GM08714 (cell line): ENCODE measurements at regions not wholly inside any gene's neighbourhood (a gene's known extent, or its start where the extent isn't known, plus 50 kb on each side); places are given as distances from the start of the nearest gene placed in this dataset.
"Not testable (repeated sequence)": the region's sequence is repeated elsewhere in the genome, so short reads cannot be mapped to it uniquely, and the experiment has no call there.

Experiments used
- H3K4me3 ChIP-seq: fragments of 200-500 bp; sonication (Bioruptor generic); 2 replicates; pipeline ENCODE4 v1.5.1; 2014; ENCODE audit warnings: mild to moderate bottlenecking, low read length, inconsistent platforms
- ZNF274 ChIP-seq: IDR thresholded peaks from 2 replicates; pipeline ENCODE4 v1.6.1; 2012; ENCODE audit warnings: mild to moderate bottlenecking, low read depth, low read length

DNA sequence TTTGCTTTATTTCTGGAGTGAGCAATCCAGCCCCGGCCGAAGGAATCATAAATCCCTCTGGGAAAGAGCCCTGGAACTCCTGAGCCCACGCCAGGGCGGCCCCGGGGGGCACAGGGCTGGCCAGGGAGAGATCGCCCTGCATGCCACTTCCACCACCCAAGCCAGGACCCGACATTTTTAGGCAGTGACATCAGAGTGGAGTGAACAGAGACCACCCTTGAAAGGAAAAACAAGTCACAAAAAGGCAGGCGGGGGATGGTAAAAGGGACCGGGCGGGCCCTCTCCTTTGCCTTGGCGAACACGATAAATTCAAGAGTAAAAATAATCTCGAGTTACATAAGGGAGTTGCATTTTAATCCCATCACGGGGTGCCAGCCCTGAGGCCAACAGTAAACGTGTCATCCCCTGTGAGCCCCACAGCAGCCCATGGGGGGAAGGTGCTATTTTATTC, 284.1 kb downstream of the C16orf95 start:
- no peak overlapping the region for H3K4me3 ChIP-seq
- TF ChIP-seq ZNF274, result no peak

DNA sequence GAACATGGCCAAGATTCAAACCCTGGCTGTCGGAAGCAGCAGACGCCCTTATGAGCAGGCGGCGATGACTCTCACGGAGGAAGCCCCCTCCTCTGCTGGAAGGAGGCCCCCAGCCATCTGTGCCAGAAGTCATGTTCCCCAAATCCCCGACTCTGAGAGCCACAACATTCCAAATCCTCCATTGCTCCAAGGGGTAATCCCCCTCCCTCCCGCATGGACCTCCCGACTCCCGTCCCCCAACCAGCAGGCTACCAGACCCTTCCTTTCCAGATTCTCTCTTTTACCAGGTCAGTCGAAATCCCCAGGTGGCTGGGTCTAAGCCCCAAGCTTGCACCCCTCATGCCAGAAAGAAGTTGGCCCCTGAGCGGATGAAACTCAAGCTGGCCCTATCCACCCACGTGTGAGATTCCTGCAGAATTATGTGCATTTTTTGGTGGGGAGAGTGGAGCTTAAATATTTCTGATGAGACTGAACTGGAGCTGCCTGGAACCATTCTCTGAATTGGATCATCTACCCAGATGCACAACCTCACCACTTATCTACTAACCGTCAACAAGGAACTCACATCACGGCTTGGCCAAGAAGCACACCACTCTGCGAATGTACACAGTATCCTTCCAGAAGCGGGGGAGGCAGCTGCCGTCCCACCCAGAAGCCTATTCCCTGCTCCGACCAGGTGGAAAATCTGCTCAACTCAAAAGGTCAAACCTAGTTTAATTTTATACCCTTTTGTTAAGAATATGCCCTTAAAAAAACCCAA, 283.5 kb downstream of the C16orf95 start:
- TF ChIP-seq ZNF274, result no peak
- no peak overlapping the region for H3K4me3 ChIP-seq

GRCh38 chr16:87034317-87034716, 282.9 kb downstream of the C16orf95 start:
- H3K4me3 ChIP-seq, result no peak overlapping the region
- no peak for TF ChIP-seq ZNF274

DNA sequence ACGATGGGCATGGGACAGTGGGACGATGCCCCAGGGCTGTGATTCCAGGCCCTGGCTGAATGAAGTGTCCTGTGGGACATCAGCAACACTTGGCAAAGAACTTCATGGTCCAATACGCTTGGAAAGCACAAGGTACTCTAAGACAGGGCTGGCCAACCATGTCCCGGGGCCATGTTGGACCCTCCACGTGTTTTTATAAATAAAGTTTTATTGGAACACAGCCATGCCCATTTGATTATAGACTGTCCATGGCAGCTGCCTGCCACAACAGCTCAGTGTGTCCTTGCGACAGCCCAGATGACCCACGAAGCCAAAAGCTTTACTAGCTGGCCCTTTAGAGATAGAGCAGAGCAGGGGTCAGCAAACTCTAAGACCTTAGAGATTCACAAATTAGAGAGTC, 282.1 kb downstream of the C16orf95 start:
- H3K4me3 ChIP-seq, result no peak overlapping the region
- no peak for TF ChIP-seq ZNF274

DNA sequence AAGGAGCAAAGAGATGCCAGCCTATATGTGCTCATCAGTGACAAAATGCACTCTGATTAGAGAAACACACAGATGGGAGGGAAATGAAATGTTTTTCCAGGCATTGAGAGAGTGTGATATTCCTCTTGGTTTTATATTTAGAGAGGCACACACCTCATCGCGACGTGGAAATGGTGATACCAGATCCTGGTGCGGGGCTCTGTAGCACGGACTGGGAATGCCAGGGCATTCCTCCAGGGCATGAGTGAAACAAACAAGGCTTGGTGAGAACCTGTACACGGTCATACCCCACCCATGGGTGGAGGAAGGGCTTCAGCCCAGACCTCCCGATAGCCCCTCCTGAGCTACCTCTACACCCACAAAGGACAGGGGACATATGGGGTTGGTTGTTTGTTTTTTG, 280.2 kb downstream of the C16orf95 start:
- no peak for TF ChIP-seq ZNF274
- H3K4me3 ChIP-seq, result no peak overlapping the region

DNA sequence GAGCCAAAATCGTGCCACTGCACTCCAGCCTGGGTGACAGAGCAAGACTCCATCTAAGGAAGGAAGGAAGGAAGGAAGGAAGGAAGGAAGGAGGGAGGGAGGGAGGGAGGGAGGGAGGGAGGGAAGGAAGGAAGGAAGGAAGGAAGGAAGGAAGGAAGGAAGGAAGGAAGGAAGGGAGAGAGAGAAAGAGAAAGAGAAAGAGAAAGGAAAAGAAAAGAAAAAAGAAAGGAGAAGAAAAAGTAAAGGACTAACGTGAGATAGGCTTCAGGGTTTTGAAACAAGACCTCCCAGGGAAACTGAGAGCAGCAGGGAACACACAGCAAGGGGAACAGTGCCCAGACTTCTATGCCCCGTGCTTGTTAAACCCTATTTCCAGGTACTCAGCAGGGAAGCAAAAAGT, 278.7 kb downstream of the C16orf95 start:
- H3K4me3 ChIP-seq, result not testable (repeated sequence)

GRCh38 chr16:87040169-87041117, 276.7 kb downstream of the C16orf95 start:
- H3K4me3 ChIP-seq, result no peak overlapping the region
- no peak for TF ChIP-seq ZNF274

- TF ChIP-seq ZNF274, result no peak
- H3K4me3 ChIP-seq, result no peak overlapping the region
Measured at GRCh38 chr16:87041286-87041685, 275.9 kb downstream of the C16orf95 start.

GRCh38 chr16:87042551-87043230, 274.5 kb downstream of the C16orf95 start:
- no peak for TF ChIP-seq ZNF274

DNA sequence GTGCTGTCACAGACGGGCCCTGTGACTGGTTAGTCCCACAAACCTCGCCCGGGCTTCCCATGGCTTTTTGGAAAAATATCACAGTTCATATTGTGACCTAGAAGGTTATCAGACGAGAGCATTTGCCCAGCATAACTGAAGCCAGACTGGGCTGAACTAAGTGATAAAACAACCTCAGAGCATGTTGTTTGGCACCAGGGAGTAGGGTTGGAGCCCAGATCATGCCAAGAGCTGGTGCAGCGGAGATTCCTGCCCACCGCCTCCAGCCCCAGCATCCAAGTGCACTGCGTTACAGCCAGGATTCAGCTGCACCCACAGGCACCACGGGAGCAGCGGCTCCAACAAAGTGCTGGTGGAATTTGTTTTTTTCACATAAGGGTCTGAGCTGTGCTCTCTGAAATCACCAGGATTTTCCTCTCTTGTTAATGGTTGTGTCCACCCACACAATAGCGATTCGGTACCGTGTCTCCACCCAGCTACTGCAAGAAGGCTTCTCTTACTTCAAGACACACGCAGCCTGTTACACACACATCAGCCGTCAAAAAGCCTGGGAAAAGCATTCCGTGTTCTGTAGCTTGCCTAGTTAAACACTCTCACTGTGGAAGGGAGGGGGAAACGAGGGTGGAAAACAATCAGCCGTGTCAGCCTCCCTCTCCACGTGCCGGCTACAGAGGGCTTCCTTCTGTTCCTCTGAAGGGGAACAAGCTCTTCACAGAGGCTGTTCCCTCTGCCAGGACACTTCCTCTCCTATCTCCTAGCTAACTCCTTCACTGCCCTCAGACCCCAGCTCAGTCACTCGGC, 273.8 kb downstream of the C16orf95 start:
- no peak overlapping the region for H3K4me3 ChIP-seq
- TF ChIP-seq ZNF274, result no peak

More at GRCh38 chr16:87042551-87043230, 274.5 kb downstream of the C16orf95 start:
- no peak overlapping the region for H3K4me3 ChIP-seq

GRCh38 chr16:87044032-87044382, 273.2 kb downstream of the C16orf95 start:
- no peak for TF ChIP-seq ZNF274
- H3K4me3 ChIP-seq, result no peak overlapping the region

- no peak overlapping the region for H3K4me3 ChIP-seq
Measured at GRCh38 chr16:87044829-87045228, 272.4 kb downstream of the C16orf95 start.

GRCh38 chr16:87045466-87046216, 271.6 kb downstream of the C16orf95 start:
- no peak overlapping the region for H3K4me3 ChIP-seq
- no peak for TF ChIP-seq ZNF274

More at GRCh38 chr16:87044829-87045228, 272.4 kb downstream of the C16orf95 start:
- TF ChIP-seq ZNF274, result no peak

DNA sequence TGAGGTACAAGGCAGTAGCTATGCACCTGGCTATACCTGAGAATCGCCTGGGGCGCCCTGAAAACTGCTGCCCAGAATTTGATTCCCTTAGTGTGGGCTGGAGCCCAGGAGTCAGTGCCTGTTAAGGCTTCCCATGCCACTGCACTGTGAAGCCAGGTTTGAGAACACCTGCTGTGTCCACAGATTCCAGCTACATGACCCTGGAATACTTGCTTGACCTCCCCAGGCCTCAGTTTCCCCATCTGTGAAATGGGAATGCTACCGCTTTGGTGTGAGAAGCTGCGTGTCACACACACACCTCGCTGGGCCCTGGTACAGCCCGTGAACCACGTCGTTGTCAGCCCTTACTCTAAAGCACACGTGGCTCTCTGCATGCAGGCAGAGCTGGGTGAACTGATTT, 271.0 kb downstream of the C16orf95 start:
- H3K4me3 ChIP-seq, result no peak overlapping the region
- no peak for TF ChIP-seq ZNF274
